A673 (cell line): ENCODE measurements at regions not wholly inside any gene's neighbourhood (a gene's known extent, or its start where the extent isn't known, plus 50 kb on each side); places are given as distances from the start of the nearest gene placed in this dataset.

ENCODE experiments used
- BruUV-seq: library from RNA; stranded (reverse); fragments of 400-500 nt; replicated peaks from 2 replicates; lab custom pipeline; 2021; lab: Mats Ljungman, UMichigan
- CTCF ChIA-PET: fragments of 300-600 bp; sonication (Branson Sonifier 250); formaldehyde crosslinking; loops from one replicate; lab custom pipeline; 2022; ENCODE audit warnings: antibody characterized with exemption; lab: Charles Lee
- POLR2A ChIA-PET: fragments of 300-600 bp; sonication (Branson Sonifier 250); formaldehyde crosslinking; loops from one replicate; lab custom pipeline; 2022; ENCODE audit warnings: antibody characterized with exemption; ENCODE audit not compliant: low non-redundant PET; lab: Charles Lee
- DNase-seq: peaks from one replicate; pipeline ENCODE4 v3.0.0-alpha.2; 2015; ENCODE audit warnings: low spot score
- H3K27ac ChIP-seq: fragments of 200-600 bp; sonication (generic); 2 replicates; pipeline ENCODE4 v1.5.1; 2016; ENCODE audit warnings: mixed run types, low read depth, mild to moderate bottlenecking, mixed read lengths, antibody characterized with exemption, low read length; ENCODE audit not compliant: poor library complexity, severe bottlenecking
- H3K27me3 ChIP-seq: fragments of 200-600 bp; sonication (generic); replicated peaks from 2 replicates; pipeline ENCODE4 v1.6.1; 2017; ENCODE audit warnings: mixed run types, low read depth, mild to moderate bottlenecking, mixed read lengths, antibody characterized with exemption, low read length; ENCODE audit not compliant: insufficient read depth, poor library complexity
- H3K36me3 ChIP-seq: fragments of 200-600 bp; sonication (generic); 2 replicates; pipeline ENCODE4 v1.6.1; 2016; ENCODE audit warnings: mixed run types, mild to moderate bottlenecking, mixed read lengths, antibody characterized with exemption, low read length; ENCODE audit not compliant: insufficient read depth, poor library complexity, severe bottlenecking
- H3K4me1 ChIP-seq: fragments of 200-600 bp; sonication (generic); 2 replicates; pipeline ENCODE4 v1.6.1; 2017; ENCODE audit warnings: mixed run types, mild to moderate bottlenecking, mixed read lengths, antibody characterized with exemption, low read length; ENCODE audit not compliant: insufficient read depth, poor library complexity, severe bottlenecking
- H3K4me3 ChIP-seq: fragments of 200-600 bp; sonication (generic); 2 replicates; pipeline ENCODE4 v1.5.1; 2016; ENCODE audit warnings: low read depth, mixed run types, mild to moderate bottlenecking, mixed read lengths, low read length; ENCODE audit not compliant: poor library complexity, severe bottlenecking
- H3K9me3 ChIP-seq: fragments of 200-600 bp; sonication (generic); 2 replicates; pipeline ENCODE4 v1.6.1; 2016; ENCODE audit warnings: mixed run types, low read depth, mild to moderate bottlenecking, mixed read lengths, antibody characterized with exemption, low read length; ENCODE audit not compliant: poor library complexity, severe bottlenecking
- EZH2 ChIP-seq: fragments of 200-600 bp; sonication (generic); IDR thresholded peaks from 2 replicates; pipeline ENCODE4 v1.6.1; 2017; ENCODE audit warnings: borderline replicate concordance, low read depth, mild to moderate bottlenecking, mixed read lengths, antibody characterized with exemption, low read length; ENCODE audit not compliant: poor library complexity, severe bottlenecking
- intact Hi-C: fragments of 100-400 bp; cut with micrococcal nuclease; formaldehyde crosslinking; loops from one replicate; pipeline ENCODE4 v1.10.0; 2022; ENCODE audit not compliant: unreplicated experiment
- TF ChIP-seq, protein P1 (sequence below): fragments of 300-800, 200-600 bp; sonication (generic); conservative IDR thresholded peaks from 2 replicates; pipeline ENCODE4 v1.5.1; 2017; ENCODE audit warnings: low read depth, mild to moderate bottlenecking, antibody characterized with exemption, low read length, moderate library complexity, mixed read lengths

GRCh38 chr12:130281153-130281799 lies 56.4 kb upstream of the PIWIL1 start:
- intact Hi-C loops: no loop called here
- DNase-seq: peak; percentile 3
- H3K27ac ChIP-seq: no peak overlapping the region
- H3K4me3 ChIP-seq: no peak overlapping the region
- ChIA-PET POLR2A (no interaction called here), CTCF (no interaction called here)
- H3K4me1 ChIP-seq: no peaks in the 10 kb centered on the region
- no TSS peak for BruUV-seq
- TF ChIP-seq, protein P1, sequence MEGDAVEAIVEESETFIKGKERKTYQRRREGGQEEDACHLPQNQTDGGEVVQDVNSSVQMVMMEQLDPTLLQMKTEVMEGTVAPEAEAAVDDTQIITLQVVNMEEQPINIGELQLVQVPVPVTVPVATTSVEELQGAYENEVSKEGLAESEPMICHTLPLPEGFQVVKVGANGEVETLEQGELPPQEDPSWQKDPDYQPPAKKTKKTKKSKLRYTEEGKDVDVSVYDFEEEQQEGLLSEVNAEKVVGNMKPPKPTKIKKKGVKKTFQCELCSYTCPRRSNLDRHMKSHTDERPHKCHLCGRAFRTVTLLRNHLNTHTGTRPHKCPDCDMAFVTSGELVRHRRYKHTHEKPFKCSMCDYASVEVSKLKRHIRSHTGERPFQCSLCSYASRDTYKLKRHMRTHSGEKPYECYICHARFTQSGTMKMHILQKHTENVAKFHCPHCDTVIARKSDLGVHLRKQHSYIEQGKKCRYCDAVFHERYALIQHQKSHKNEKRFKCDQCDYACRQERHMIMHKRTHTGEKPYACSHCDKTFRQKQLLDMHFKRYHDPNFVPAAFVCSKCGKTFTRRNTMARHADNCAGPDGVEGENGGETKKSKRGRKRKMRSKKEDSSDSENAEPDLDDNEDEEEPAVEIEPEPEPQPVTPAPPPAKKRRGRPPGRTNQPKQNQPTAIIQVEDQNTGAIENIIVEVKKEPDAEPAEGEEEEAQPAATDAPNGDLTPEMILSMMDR: peak; percentile 52
- no peak for TF ChIP-seq EZH2
- H3K36me3 ChIP-seq: no peaks in the 10 kb centered on the region
- peaks cover 3% of the 10 kb centered on the region for H3K9me3 ChIP-seq
- no peaks in the 10 kb centered on the region for H3K27me3 ChIP-seq

- H3K4me1 ChIP-seq: no peaks in the 10 kb centered on the region
- H3K9me3 ChIP-seq: peaks cover 3% of the 10 kb centered on the region
- POLR2A ChIA-PET: no interaction called here
- TF ChIP-seq EZH2: no peak
- CTCF ChIA-PET: no interaction called here
- H3K27me3 ChIP-seq: no peaks in the 10 kb centered on the region
- H3K27ac ChIP-seq: no peak overlapping the region
- DNase-seq: no peak
- intact Hi-C loops: no loop called here
- H3K36me3 ChIP-seq: no peaks in the 10 kb centered on the region
- BruUV-seq: no TSS peak
- no peak overlapping the region for H3K4me3 ChIP-seq
Measured at GRCh38 chr12:130286041-130286440, 51.6 kb upstream of the PIWIL1 start.

- DNase-seq: no peak
- no peak overlapping the region for H3K27ac ChIP-seq
- TF ChIP-seq, protein P1: no peak
- TF ChIP-seq EZH2: no peak
- peaks cover 3% of the 10 kb centered on the region for H3K9me3 ChIP-seq
- POLR2A ChIA-PET: no interaction called here
- no TSS peak for BruUV-seq
- intact Hi-C loops: no loop called here
- H3K36me3 ChIP-seq: no peaks in the 10 kb centered on the region
- H3K4me3 ChIP-seq: no peak overlapping the region
- H3K4me1 ChIP-seq: no peaks in the 10 kb centered on the region
- CTCF ChIA-PET: no interaction called here
- no peaks in the 10 kb centered on the region for H3K27me3 ChIP-seq
Measured at GRCh38 chr12:130286741-130287440, 50.8 kb upstream of the PIWIL1 start.
